ENCODE measurements at regions not wholly inside any gene's neighbourhood (a gene's known extent, or its start where the extent isn't known, plus 50 kb on each side); places are given as distances from the start of the nearest gene placed in this dataset.

- POLR2A ChIA-PET, result interaction anchor here (1.0 to 4.2 kb wide), 13 partner anchors 9 to 162 kb away, joined by 4 to 37 read pairs (median 13); partner anchors contain the start of gene ERRFI1
- peak overlapping the region; percentile 63 for H3K9ac ChIP-seq (ENCODE audit: insufficient read depth, low read depth, low read length)
- WGBS (ENCODE audit: low lambda C conversion rate), result 0% methylated on average over 8 of the region's 8 CpGs
- H3K9me3 ChIP-seq (ENCODE audit: low read length), result no peaks in the 10 kb centered on the region
- H3K4me1 ChIP-seq (ENCODE audit: insufficient read depth, low read length), result peaks cover 89% of the 10 kb centered on the region
- no peaks in the 10 kb centered on the region for H3K36me3 ChIP-seq (replicated peaks in 1 of 2; ENCODE audit: control insufficient read depth in 1 of 2, insufficient read depth in 2 of 2, low read length in 2 of 2)
- H2AFZ ChIP-seq (ENCODE audit: low read length), result no peak overlapping the region
- no peaks in the 10 kb centered on the region for H4K20me1 ChIP-seq (ENCODE audit: insufficient read depth, low read length)
- intact Hi-C loops (cut with micrococcal nuclease; ENCODE audit: unreplicated experiment) (loop anchor here (5.0 kb wide), 1 partner anchor 50 kb away; the partner anchor contains the start of gene ERRFI1), in situ Hi-C loops (cut with HindIII; ENCODE audit: extremely low pct_ligation_motif_present, low pct_unique_long_range_greater_than_20kb) (no loop called here)
- ATAC-seq (peak; percentile 99), DNase-seq (ENCODE audit: low spot score) (peak; percentile 93), FAIRE-seq (peak; percentile 91)
- peak overlapping the region; percentile 57 for H3K27ac ChIP-seq (ENCODE audit: extremely low read length, insufficient read depth, low read length)
- peak overlapping the region; percentile 36 to 50 (median 47); a peak in 5 of 6 replicates for H3K4me3 ChIP-seq (replicated peaks in 1 of 3; ENCODE audit: insufficient read depth in 1 of 3, low read depth in 2 of 3, low read length in 3 of 3)
- H3K27me3 ChIP-seq (ENCODE audit: control insufficient read depth in 1 of 2, insufficient read depth in 2 of 2, low read length in 2 of 2), result no peaks in the 10 kb centered on the region
- no TSS peak for BruUV-seq (replicated peaks)
- peak overlapping the region; percentile 71 for H3K4me2 ChIP-seq (ENCODE audit: low read depth, low read length)
- CTCF ChIA-PET (ENCODE audit: low intra/inter-chr PET ratio, low total read pairs), result no interaction called here
- H3K79me2 ChIP-seq (ENCODE audit: insufficient read depth, low read length), result peaks cover 13% of the 10 kb centered on the region
- TF ChIP-seq ZNF30 (CRISPR knock-in tag; IDR thresholded peaks at IDR 0.05) (no peak), ZNF546 (CRISPR knock-in tag; conservative IDR thresholded peaks at IDR 0.05) (no peak), ZNF335 (CRISPR knock-in tag; IDR thresholded peaks at IDR 0.05) (no peak), ZNF18 (CRISPR knock-in tag; IDR thresholded peaks at IDR 0.05; ENCODE audit: insufficient replicate concordance) (peak; percentile 58), KDM4B (CRISPR knock-in tag; IDR thresholded peaks at IDR 0.05) (no peak), ETV5 (CRISPR knock-in tag; IDR thresholded peaks at IDR 0.05; ENCODE audit: borderline replicate concordance) (peak; percentile 93), ATRX (CRISPR knock-in tag; IDR thresholded peaks at IDR 0.05; ENCODE audit: borderline replicate concordance) (no peak), ATF3 (CRISPR knock-in tag; IDR thresholded peaks at IDR 0.05) (peak; percentile 65), ZFP36L2 (CRISPR knock-in tag; IDR thresholded peaks at IDR 0.05) (no peak), MIER3 (CRISPR knock-in tag; IDR thresholded peaks at IDR 0.05; ENCODE audit: borderline replicate concordance) (peak; percentile 57; the same call in 1 of the 2 replicates), IKZF5 (CRISPR knock-in tag; IDR thresholded peaks at IDR 0.05) (peak; percentile 87), ZNF784 (CRISPR knock-in tag; IDR thresholded peaks at IDR 0.05; ENCODE audit: borderline replicate concordance) (0 out of 2 replicates have a peak, but pooled peaks have one; percentile 59), THRA (CRISPR knock-in tag; IDR thresholded peaks at IDR 0.05; ENCODE audit: borderline replicate concordance) (peak; percentile 90), ZBTB46 (CRISPR knock-in tag; IDR thresholded peaks at IDR 0.05; ENCODE audit: borderline replicate concordance) (no peak), RFXAP (CRISPR knock-in tag; IDR thresholded peaks at IDR 0.05; ENCODE audit: borderline replicate concordance) (no peak), ZNF605 (CRISPR knock-in tag; IDR thresholded peaks at IDR 0.05) (peak; percentile 63; the same call in 1 of the 2 replicates), TGIF2 (CRISPR knock-in tag; IDR thresholded peaks at IDR 0.05) (peak; percentile 59; the same call in 1 of the 2 replicates)
These were observed 51.0 kb upstream of the ERRFI1 start for GRCh38 chr1:8077120-8077573.
